ENCODE measurements at regions not wholly inside any gene's neighbourhood (a gene's known extent, or its start where the extent isn't known, plus 50 kb on each side); places are given as distances from the start of the nearest gene placed in this dataset.

- Mint-ChIP-seq H3K4me1 (ENCODE audit: low read depth, unreplicated experiment) (peaks cover 7% of the 10 kb centered on the region), H3K4me3 (ENCODE audit: unreplicated experiment) (no peak overlapping the region), H3K27me3 (ENCODE audit: unreplicated experiment) (no peaks in the 10 kb centered on the region), H3K36me3 (ENCODE audit: unreplicated experiment) (peaks cover 6% of the 10 kb centered on the region), H3K27ac (ENCODE audit: unreplicated experiment) (no peak overlapping the region), H3K9me3 (ENCODE audit: unreplicated experiment) (no peaks in the 10 kb centered on the region)
- DNase-seq = no peak
- no peak for TF ChIP-seq CTCF (IDR thresholded peaks at IDR 0.05; ENCODE audit: partially characterized antibody, unreplicated experiment)
Measured at GRCh38 chr10:6763001-6763400, 182.9 kb upstream of the PRKCQ start.

GRCh38 chr10:6759961-6760360, 179.9 kb upstream of the PRKCQ start:
- Mint-ChIP-seq H3K4me3 (ENCODE audit: unreplicated experiment) (no peak overlapping the region), H3K27ac (ENCODE audit: unreplicated experiment) (no peak overlapping the region), H3K4me1 (ENCODE audit: low read depth, unreplicated experiment) (peaks cover 4% of the 10 kb centered on the region), H3K36me3 (ENCODE audit: unreplicated experiment) (peaks cover 6% of the 10 kb centered on the region), H3K9me3 (ENCODE audit: unreplicated experiment) (no peaks in the 10 kb centered on the region), H3K27me3 (ENCODE audit: unreplicated experiment) (peaks cover 3% of the 10 kb centered on the region)
- DNase-seq = no peak
- no peak for TF ChIP-seq CTCF (IDR thresholded peaks at IDR 0.05; ENCODE audit: partially characterized antibody, unreplicated experiment)

GRCh38 chr10:6757158-6757557, 177.1 kb upstream of the PRKCQ start:
- Mint-ChIP-seq H3K36me3 (ENCODE audit: unreplicated experiment) (peaks cover 6% of the 10 kb centered on the region), H3K4me3 (ENCODE audit: unreplicated experiment) (no peak overlapping the region), H3K27ac (ENCODE audit: unreplicated experiment) (no peak overlapping the region), H3K4me1 (ENCODE audit: low read depth, unreplicated experiment) (peaks cover 2% of the 10 kb centered on the region), H3K9me3 (ENCODE audit: unreplicated experiment) (no peaks in the 10 kb centered on the region), H3K27me3 (ENCODE audit: unreplicated experiment) (peaks cover 3% of the 10 kb centered on the region)
- TF ChIP-seq CTCF (IDR thresholded peaks at IDR 0.05; ENCODE audit: partially characterized antibody, unreplicated experiment) = no peak
- no peak for DNase-seq

- Mint-ChIP-seq H3K27ac (ENCODE audit: unreplicated experiment) (no peak overlapping the region), H3K9me3 (ENCODE audit: unreplicated experiment) (no peaks in the 10 kb centered on the region), H3K36me3 (ENCODE audit: unreplicated experiment) (peaks cover 6% of the 10 kb centered on the region), H3K27me3 (ENCODE audit: unreplicated experiment) (peaks cover 3% of the 10 kb centered on the region), H3K4me1 (ENCODE audit: low read depth, unreplicated experiment) (peaks cover 2% of the 10 kb centered on the region), H3K4me3 (ENCODE audit: unreplicated experiment) (no peak overlapping the region)
- no peak for DNase-seq
- TF ChIP-seq CTCF (IDR thresholded peaks at IDR 0.05; ENCODE audit: partially characterized antibody, unreplicated experiment) = no peak
Measured at GRCh38 chr10:6756716-6757115, 176.6 kb upstream of the PRKCQ start.

GRCh38 chr10:6755781-6756460, 175.8 kb upstream of the PRKCQ start:
- DNase-seq = no peak
- Mint-ChIP-seq H3K36me3 (ENCODE audit: unreplicated experiment) (peaks cover 6% of the 10 kb centered on the region), H3K4me1 (ENCODE audit: low read depth, unreplicated experiment) (peaks cover 2% of the 10 kb centered on the region), H3K4me3 (ENCODE audit: unreplicated experiment) (no peak overlapping the region), H3K9me3 (ENCODE audit: unreplicated experiment) (no peaks in the 10 kb centered on the region), H3K27ac (ENCODE audit: unreplicated experiment) (no peak overlapping the region), H3K27me3 (ENCODE audit: unreplicated experiment) (peaks cover 3% of the 10 kb centered on the region)
- no peak for TF ChIP-seq CTCF (IDR thresholded peaks at IDR 0.05; ENCODE audit: partially characterized antibody, unreplicated experiment)

Data from glutamatergic neuron (in vitro differentiated cells).